Panc1 (cell line): ENCODE measurements at regions not wholly inside any gene's neighbourhood (a gene's known extent, or its start where the extent isn't known, plus 50 kb on each side); places are given as distances from the start of the nearest gene placed in this dataset.

Source experiments
- ATAC-seq: fragments of 200-7000 bp; cut with Tn5 transposase; 2 replicates; pipeline ENCODE4 v1.9.1; 2020; ENCODE audit warnings: mild to moderate bottlenecking, moderate library complexity
- BruUV-seq: library from RNA; stranded (reverse); fragments of 400-500 nt; replicated peaks from 2 replicates; lab custom pipeline; 2021; lab: Mats Ljungman, UMichigan
- CTCF ChIA-PET: fragments of 300-600 bp; sonication (Branson Sonifier 250); formaldehyde crosslinking; loops from one replicate; lab custom pipeline; 2022; ENCODE audit warnings: antibody characterized with exemption; lab: Charles Lee
- POLR2A ChIA-PET: fragments of 300-600 bp; sonication (Branson Sonifier 250); formaldehyde crosslinking; loops from one replicate; lab custom pipeline; 2022; ENCODE audit warnings: antibody characterized with exemption; lab: Charles Lee
- DNase-seq: peaks from one replicate; pipeline ENCODE4 v3.0.0-alpha.2; 2010; ENCODE audit warnings: low read depth, low spot score
- H3K27ac ChIP-seq: 2 replicates; pipeline ENCODE4 v1.5.1; 2011; ENCODE audit warnings: mild to moderate bottlenecking, low read length, inconsistent platforms
- H3K27me3 ChIP-seq: fragments of 200-500 bp; sonication (Bioruptor generic); 2 replicates; pipeline ENCODE4 v1.6.0; 2014; ENCODE audit warnings: low read length, inconsistent platforms; ENCODE audit not compliant: control insufficient read depth, insufficient read depth
- H3K36me3 ChIP-seq: fragments of 200-500 bp; sonication (Bioruptor generic); 2 replicates; pipeline ENCODE4 v1.5.1; 2014; ENCODE audit warnings: inconsistent platforms, mild to moderate bottlenecking, low read length, moderate library complexity; ENCODE audit not compliant: control insufficient read depth, insufficient read depth
- H3K4me1 ChIP-seq: 2 replicates; pipeline ENCODE4 v1.5.1; 2011; ENCODE audit warnings: inconsistent platforms, mild to moderate bottlenecking, low read length, moderate library complexity; ENCODE audit not compliant: control insufficient read depth, insufficient read depth
- H3K4me3 ChIP-seq, 2 experiments: 2 replicates each; pipeline ENCODE4 v1.5.1; 2011 to 2012; ENCODE audit warnings: low read depth in 2 of 2, low read length in 2 of 2, mild to moderate bottlenecking in 2 of 2, inconsistent platforms in 1 of 2, moderate library complexity in 1 of 2
- H3K9me3 ChIP-seq: fragments of 200-500 bp; sonication (Bioruptor generic); 2 replicates; pipeline ENCODE4 v1.5.1; 2014; ENCODE audit warnings: low read depth, mild to moderate bottlenecking, inconsistent platforms, low read length, moderate library complexity; ENCODE audit not compliant: control insufficient read depth, insufficient read depth
- CTCF ChIP-seq: fragments of 450-650 bp; IDR thresholded peaks from 2 replicates; pipeline ENCODE4 v1.5.1; 2017; ENCODE audit warnings: mild to moderate bottlenecking
- POLR2AphosphoS5 ChIP-seq: IDR thresholded peaks from 2 replicates; pipeline ENCODE4 v1.6.1; 2012; ENCODE audit warnings: mild to moderate bottlenecking, low read depth, low read length, moderate library complexity
- SIN3A ChIP-seq: IDR thresholded peaks from 2 replicates; pipeline ENCODE4 v1.6.1; 2012; ENCODE audit warnings: low read depth, mild to moderate bottlenecking, low read length, moderate library complexity, borderline replicate concordance; ENCODE audit not compliant: insufficient read depth
- TCF7L2 ChIP-seq: IDR thresholded peaks from 2 replicates; pipeline ENCODE4 v1.6.1; 2011; ENCODE audit warnings: mild to moderate bottlenecking, low read depth, low read length, inconsistent platforms
- in situ Hi-C: cut with HindIII; loops from 2 replicates; pipeline ENCODE4 v1.10.0; 2016; ENCODE audit warnings: low sequenced_read_pairs, low pct_unique_long_range_greater_than_20kb
- intact Hi-C: fragments of 100-400 bp; cut with micrococcal nuclease; formaldehyde crosslinking; loops from one replicate; pipeline ENCODE4 v1.10.0; 2022; ENCODE audit not compliant: unreplicated experiment
- TF ChIP-seq, protein P1 (sequence below), 2 experiments: IDR thresholded peaks; 2 replicates each; pipeline ENCODE4 v1.6.1; 2011 to 2012; ENCODE audit warnings: low read depth in 2 of 2, control low read depth in 1 of 2, low read length in 1 of 2, mild to moderate bottlenecking in 1 of 2, moderate library complexity in 1 of 2; ENCODE audit not compliant: insufficient read depth in 1 of 2

GRCh38 chr1:204736836-204737235 is 51.3 kb upstream of the LRRN2 start:
- H3K4me1 ChIP-seq: no peaks in the 10 kb centered on the region
- DNase-seq (no peak), ATAC-seq (no peak)
- H3K36me3 ChIP-seq: no peaks in the 10 kb centered on the region
- H3K9me3 ChIP-seq: peaks cover 4% of the 10 kb centered on the region; the same call in 1 of the 2 replicates
- intact Hi-C loops (no loop called here), in situ Hi-C loops (no loop called here)
- TF ChIP-seq TCF7L2: no peak
- POLR2A ChIA-PET: no interaction called here
- no peak overlapping the region for H3K27ac ChIP-seq
- H3K4me3 ChIP-seq: no peak overlapping the region
- CTCF ChIA-PET: no interaction called here
- no TSS peak for BruUV-seq
- H3K27me3 ChIP-seq: peaks cover 12% of the 10 kb centered on the region

- CTCF ChIA-PET: no interaction called here
Measured at GRCh38 chr1:204738506-204738905, 53.0 kb upstream of the LRRN2 start.

More at GRCh38 chr1:204738506-204738905, 53.0 kb upstream of the LRRN2 start:
- DNase-seq: no peak
- Histone ChIP-seq H3K27ac (no peak overlapping the region), H3K9me3 (peaks cover 4% of the 10 kb centered on the region; the same call in 1 of the 2 replicates), H3K36me3 (no peaks in the 10 kb centered on the region), H3K4me1 (no peaks in the 10 kb centered on the region), H3K4me3 (no peak overlapping the region), H3K27me3 (peaks cover 14% of the 10 kb centered on the region)
- POLR2A ChIA-PET: no interaction called here
- intact Hi-C loops (no loop called here), in situ Hi-C loops (no loop called here)
- TF ChIP-seq SIN3A: no peak
- TF ChIP-seq POLR2AphosphoS5: no peak
- no peak for TF ChIP-seq CTCF
- TF ChIP-seq TCF7L2: no peak
- TF ChIP-seq, protein P1, sequence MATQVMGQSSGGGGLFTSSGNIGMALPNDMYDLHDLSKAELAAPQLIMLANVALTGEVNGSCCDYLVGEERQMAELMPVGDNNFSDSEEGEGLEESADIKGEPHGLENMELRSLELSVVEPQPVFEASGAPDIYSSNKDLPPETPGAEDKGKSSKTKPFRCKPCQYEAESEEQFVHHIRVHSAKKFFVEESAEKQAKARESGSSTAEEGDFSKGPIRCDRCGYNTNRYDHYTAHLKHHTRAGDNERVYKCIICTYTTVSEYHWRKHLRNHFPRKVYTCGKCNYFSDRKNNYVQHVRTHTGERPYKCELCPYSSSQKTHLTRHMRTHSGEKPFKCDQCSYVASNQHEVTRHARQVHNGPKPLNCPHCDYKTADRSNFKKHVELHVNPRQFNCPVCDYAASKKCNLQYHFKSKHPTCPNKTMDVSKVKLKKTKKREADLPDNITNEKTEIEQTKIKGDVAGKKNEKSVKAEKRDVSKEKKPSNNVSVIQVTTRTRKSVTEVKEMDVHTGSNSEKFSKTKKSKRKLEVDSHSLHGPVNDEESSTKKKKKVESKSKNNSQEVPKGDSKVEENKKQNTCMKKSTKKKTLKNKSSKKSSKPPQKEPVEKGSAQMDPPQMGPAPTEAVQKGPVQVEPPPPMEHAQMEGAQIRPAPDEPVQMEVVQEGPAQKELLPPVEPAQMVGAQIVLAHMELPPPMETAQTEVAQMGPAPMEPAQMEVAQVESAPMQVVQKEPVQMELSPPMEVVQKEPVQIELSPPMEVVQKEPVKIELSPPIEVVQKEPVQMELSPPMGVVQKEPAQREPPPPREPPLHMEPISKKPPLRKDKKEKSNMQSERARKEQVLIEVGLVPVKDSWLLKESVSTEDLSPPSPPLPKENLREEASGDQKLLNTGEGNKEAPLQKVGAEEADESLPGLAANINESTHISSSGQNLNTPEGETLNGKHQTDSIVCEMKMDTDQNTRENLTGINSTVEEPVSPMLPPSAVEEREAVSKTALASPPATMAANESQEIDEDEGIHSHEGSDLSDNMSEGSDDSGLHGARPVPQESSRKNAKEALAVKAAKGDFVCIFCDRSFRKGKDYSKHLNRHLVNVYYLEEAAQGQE (IDR thresholded peaks at IDR 0.05; ENCODE audit: insufficient read depth in 1 of 2, low read depth in 2 of 2, low read length in 1 of 2): no peak
- BruUV-seq: no TSS peak
- no peak for ATAC-seq
